ENCODE measurements at regions not wholly inside any gene's neighbourhood (a gene's known extent, or its start where the extent isn't known, plus 50 kb on each side); places are given as distances from the start of the nearest gene placed in this dataset.
"Not testable (repeated sequence)": the region's sequence is repeated elsewhere in the genome, so short reads cannot be mapped to it uniquely, and the experiment has no call there.

GRCh38 chr6:151154418-151154817 is 85.3 kb upstream of the AKAP12 start:
- DNase-seq, result no peak

GRCh38 chr6:151155095-151155494 is 84.7 kb upstream of the AKAP12 start:
- DNase-seq, result no peak

GRCh38 chr6:151160929-151161757 is 78.6 kb upstream of the AKAP12 start:
- peak; percentile 28 for DNase-seq

GRCh38 chr6:151164383-151164782 is 75.4 kb upstream of the AKAP12 start:
- no peak for DNase-seq

GRCh38 chr6:151166180-151166579 is 73.6 kb upstream of the AKAP12 start:
- DNase-seq, result no peak

GRCh38 chr6:151167034-151167433 is 72.7 kb upstream of the AKAP12 start:
- no peak for DNase-seq

- no peak for DNase-seq
Measured at GRCh38 chr6:151170622-151171246, 69.0 kb upstream of the AKAP12 start.

- no peak for DNase-seq
Measured at GRCh38 chr6:151172751-151173150, 67.0 kb upstream of the AKAP12 start.

- no peak for DNase-seq
Measured at GRCh38 chr6:151175662-151176445, 63.9 kb upstream of the AKAP12 start.

GRCh38 chr6:151176911-151177770 is 62.6 kb upstream of the AKAP12 start:
- DNase-seq, result no peak

GRCh38 chr6:151178373-151178772 is 61.4 kb upstream of the AKAP12 start:
- no peak for DNase-seq

- DNase-seq, result peak; percentile 76
Measured at GRCh38 chr6:151179321-151179720, 60.4 kb upstream of the AKAP12 start.

- no peak for DNase-seq
Measured at GRCh38 chr6:151180330-151181048, 59.3 kb upstream of the AKAP12 start.

GRCh38 chr6:151181706-151182363 is 57.9 kb upstream of the AKAP12 start:
- no peak for DNase-seq

GRCh38 chr6:151182958-151183357 is 56.8 kb upstream of the AKAP12 start:
- not testable (repeated sequence) for DNase-seq

GRCh38 chr6:151185148-151185547 is 54.6 kb upstream of the AKAP12 start:
- no peak for DNase-seq

- DNase-seq, result no peak
Measured at GRCh38 chr6:151186306-151186705, 53.5 kb upstream of the AKAP12 start.

- no peak for DNase-seq
Measured at GRCh38 chr6:151186804-151187330, 52.9 kb upstream of the AKAP12 start.
